ENCODE measurements at regions not wholly inside any gene's neighbourhood (a gene's known extent, or its start where the extent isn't known, plus 50 kb on each side); places are given as distances from the start of the nearest gene placed in this dataset.
"Not testable (repeated sequence)": the region's sequence is repeated elsewhere in the genome, so short reads cannot be mapped to it uniquely, and the experiment has no call there.

GRCh38 chrX:122626871-122627270 lies 557.2 kb upstream of the GRIA3 start:
- Mint-ChIP-seq H3K27me3 (no peaks in the 10 kb centered on the region), H3K36me3 (ENCODE audit: low read depth) (no peaks in the 10 kb centered on the region), H3K9me3 (no peaks in the 10 kb centered on the region), H3K4me1 (ENCODE audit: low read depth) (no peaks in the 10 kb centered on the region), H3K27ac (no peak overlapping the region), H3K4me3 (no peak overlapping the region)
- intact Hi-C loops (cut with micrococcal nuclease): no loop called here
- DNase-seq (no peak), ATAC-seq (no peak)
- POLR2A ChIA-PET: no interaction called here
- CTCF ChIA-PET: no interaction called here
- no peak for TF ChIP-seq CTCF (IDR thresholded peaks at IDR 0.05)

DNA sequence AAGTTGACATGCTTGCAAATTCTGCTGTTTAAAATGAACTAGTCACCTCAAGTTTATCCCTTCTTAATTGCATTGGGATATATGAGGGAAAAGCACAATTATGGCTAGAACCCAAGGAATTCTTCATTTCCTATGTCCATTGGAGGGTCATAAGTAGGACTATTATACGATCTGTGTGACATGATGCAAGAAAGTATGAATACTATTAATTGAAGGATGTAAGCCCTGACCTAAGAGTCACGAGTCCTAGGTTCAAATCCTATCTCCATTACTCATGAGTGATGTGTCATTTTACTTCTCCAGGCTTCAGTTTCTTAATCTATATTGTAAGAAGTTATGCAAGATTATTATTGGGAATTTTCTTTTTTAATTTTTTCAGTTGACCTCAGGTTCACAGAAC lies 542.9 kb upstream of the GRIA3 start:
- H3K27me3 Mint-ChIP-seq: no peaks in the 10 kb centered on the region
- H3K9me3 Mint-ChIP-seq: no peaks in the 10 kb centered on the region
- CTCF ChIA-PET: no interaction called here
- no peaks in the 10 kb centered on the region for H3K36me3 Mint-ChIP-seq (ENCODE audit: low read depth)
- no peak for TF ChIP-seq CTCF (IDR thresholded peaks at IDR 0.05)
- no peaks in the 10 kb centered on the region for H3K4me1 Mint-ChIP-seq (ENCODE audit: low read depth)
- POLR2A ChIA-PET: no interaction called here
- H3K4me3 Mint-ChIP-seq: no peak overlapping the region
- DNase-seq (no peak), ATAC-seq (no peak)
- no peak overlapping the region for H3K27ac Mint-ChIP-seq
- intact Hi-C loops (cut with micrococcal nuclease): no loop called here

DNA sequence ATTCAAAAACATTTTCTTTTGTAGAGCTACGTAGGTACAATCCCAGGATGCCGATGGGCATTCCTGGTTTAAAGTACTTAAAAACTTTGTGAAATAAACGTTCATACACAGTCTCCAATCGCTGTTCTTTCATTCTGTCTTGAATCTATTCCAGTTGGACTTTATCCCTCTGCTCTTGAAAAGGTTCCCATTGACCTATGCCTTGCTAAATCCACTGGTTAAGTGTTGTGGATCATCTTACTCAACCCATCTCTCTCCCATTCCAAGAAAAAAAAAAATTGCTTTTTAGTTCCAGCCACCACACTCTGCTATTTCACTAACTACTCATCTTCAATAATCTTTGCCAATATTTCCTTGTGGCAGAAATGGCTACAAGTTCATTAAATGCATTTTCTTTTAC lies 542.3 kb upstream of the GRIA3 start:
- H3K27ac Mint-ChIP-seq: no peak overlapping the region
- no peaks in the 10 kb centered on the region for H3K27me3 Mint-ChIP-seq
- no peaks in the 10 kb centered on the region for H3K9me3 Mint-ChIP-seq
- intact Hi-C loops (cut with micrococcal nuclease): no loop called here
- ATAC-seq (no peak), DNase-seq (no peak)
- ChIA-PET POLR2A (no interaction called here), CTCF (no interaction called here)
- no peak overlapping the region for H3K4me3 Mint-ChIP-seq
- H3K4me1 Mint-ChIP-seq (ENCODE audit: low read depth): no peaks in the 10 kb centered on the region
- H3K36me3 Mint-ChIP-seq (ENCODE audit: low read depth): no peaks in the 10 kb centered on the region
- TF ChIP-seq CTCF (IDR thresholded peaks at IDR 0.05): no peak

GRCh38 chrX:122655256-122655655 lies 528.8 kb upstream of the GRIA3 start:
- CTCF ChIA-PET; H3K36me3 Mint-ChIP-seq (ENCODE audit: low read depth); H3K4me1 Mint-ChIP-seq (ENCODE audit: low read depth); H3K4me3 Mint-ChIP-seq; H3K27ac Mint-ChIP-seq; POLR2A ChIA-PET; ATAC-seq; DNase-seq; H3K27me3 Mint-ChIP-seq; intact Hi-C loops (cut with micrococcal nuclease); H3K9me3 Mint-ChIP-seq: not testable (repeated sequence)

DNA sequence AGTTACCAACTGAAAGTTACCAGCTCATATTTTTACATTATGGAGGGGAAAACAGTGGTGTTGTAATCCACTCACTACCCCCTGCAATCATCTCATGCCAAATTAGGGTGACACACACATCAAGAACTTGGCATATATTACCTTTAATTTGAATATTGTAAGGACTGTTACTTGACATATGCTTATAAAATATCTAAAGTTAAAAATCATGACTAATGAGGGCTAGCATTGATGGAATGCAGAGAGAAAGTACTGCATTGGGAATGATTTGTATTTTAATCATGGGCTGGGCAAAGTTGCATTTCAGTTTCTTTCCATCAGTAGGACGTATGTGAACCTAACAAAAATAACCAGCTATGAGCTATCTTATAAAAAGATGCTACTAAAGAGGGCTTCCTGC lies 517.5 kb upstream of the GRIA3 start:
- ChIA-PET CTCF (no interaction called here), POLR2A (no interaction called here)
- no peak for TF ChIP-seq CTCF (IDR thresholded peaks at IDR 0.05)
- Mint-ChIP-seq H3K36me3 (ENCODE audit: low read depth) (no peaks in the 10 kb centered on the region), H3K4me1 (ENCODE audit: low read depth) (no peaks in the 10 kb centered on the region), H3K27ac (no peak overlapping the region), H3K9me3 (peaks cover 2% of the 10 kb centered on the region), H3K27me3 (no peaks in the 10 kb centered on the region), H3K4me3 (no peak overlapping the region)
- ATAC-seq (no peak), DNase-seq (no peak)
- intact Hi-C loops (cut with micrococcal nuclease): no loop called here

GRCh38 chrX:122667667-122668066 lies 516.4 kb upstream of the GRIA3 start:
- no peaks in the 10 kb centered on the region for H3K36me3 Mint-ChIP-seq (ENCODE audit: low read depth)
- no peaks in the 10 kb centered on the region for H3K4me1 Mint-ChIP-seq (ENCODE audit: low read depth)
- H3K27me3 Mint-ChIP-seq: no peaks in the 10 kb centered on the region

More at GRCh38 chrX:122667667-122668066, 516.4 kb upstream of the GRIA3 start:
- ChIA-PET POLR2A (no interaction called here), CTCF (no interaction called here)
- TF ChIP-seq CTCF (IDR thresholded peaks at IDR 0.05): no peak
- Mint-ChIP-seq H3K9me3 (peaks cover 2% of the 10 kb centered on the region), H3K4me3 (no peak overlapping the region), H3K27ac (no peak overlapping the region)
- intact Hi-C loops (cut with micrococcal nuclease): no loop called here
- DNase-seq (no peak), ATAC-seq (no peak)

Data from activated CD8-positive, alpha-beta T cell treated with anti-CD3 and anti-CD28 coated beads for 36 hours (primary cell).